Nephron (organoid): ENCODE measurements at regions not wholly inside any gene's neighbourhood (a gene's known extent, or its start where the extent isn't known, plus 50 kb on each side); places are given as distances from the start of the nearest gene placed in this dataset.

ENCODE experiments used
- H3K27ac Mint-ChIP-seq, 3 experiments: 2 replicates each; pipeline ENCODE4 v1.8.0; 2020; ENCODE audit warnings: mixed read lengths in 3 of 3, mild to moderate bottlenecking in 2 of 3, moderate library complexity in 1 of 3
- H3K27me3 Mint-ChIP-seq: 2 replicates; pipeline ENCODE4 v1.8.0; 2021; ENCODE audit warnings: low read depth, mild to moderate bottlenecking, moderate library complexity, mixed read lengths
- H3K36me3 Mint-ChIP-seq: 2 replicates; pipeline ENCODE4 v1.8.0; 2020; ENCODE audit warnings: low read depth, mixed read lengths
- H3K4me1 Mint-ChIP-seq: 2 replicates; pipeline ENCODE4 v1.8.0; 2020; ENCODE audit warnings: mixed read lengths
- H3K4me3 Mint-ChIP-seq, 3 experiments: 2 replicates each; pipeline ENCODE4 v1.8.0; 2020; ENCODE audit warnings: mild to moderate bottlenecking in 3 of 3, mixed read lengths in 3 of 3, moderate library complexity in 2 of 3
- H3K9me3 Mint-ChIP-seq: 2 replicates; pipeline ENCODE4 v1.8.0; 2020; ENCODE audit warnings: mixed read lengths
- CTCF ChIP-seq, 3 experiments: fragments of 200-600 bp; sonication (generic); IDR thresholded peaks; one replicate each; pipeline ENCODE4 v1.5.0; 2021; ENCODE audit warnings: antibody characterized with exemption in 3 of 3; ENCODE audit not compliant: unreplicated experiment in 3 of 3

GRCh38 chr20:17860301-17861197, 108.0 kb downstream of the SNX5 start:
- Mint-ChIP-seq H3K36me3 (no peaks in the 10 kb centered on the region), H3K9me3 (no peaks in the 10 kb centered on the region), H3K27me3 (peaks cover 3% of the 10 kb centered on the region), H3K4me3 (no peak overlapping the region), H3K27ac (peak overlapping the region in 2 of 3 experiments; percentile 30 to 86), H3K4me1 (peaks cover 26% of the 10 kb centered on the region)
- TF ChIP-seq CTCF (IDR thresholded peaks at IDR 0.05; ENCODE audit: unreplicated experiment in 3 of 3): no peak

GRCh38 chr20:17859616-17860232, 108.9 kb downstream of the SNX5 start:
- Mint-ChIP-seq H3K4me3 (no peak overlapping the region), H3K36me3 (no peaks in the 10 kb centered on the region), H3K27ac (peak overlapping the region in 2 of 3 experiments; percentile 12 to 30), H3K27me3 (peaks cover 3% of the 10 kb centered on the region), H3K9me3 (no peaks in the 10 kb centered on the region), H3K4me1 (peaks cover 24% of the 10 kb centered on the region)
- no peak for TF ChIP-seq CTCF (IDR thresholded peaks at IDR 0.05; ENCODE audit: unreplicated experiment in 3 of 3)

- Mint-ChIP-seq H3K36me3 (no peaks in the 10 kb centered on the region), H3K4me3 (no peak overlapping the region), H3K27ac (no peak overlapping the region), H3K27me3 (peaks cover 3% of the 10 kb centered on the region), H3K9me3 (no peaks in the 10 kb centered on the region), H3K4me1 (peaks cover 27% of the 10 kb centered on the region)
- TF ChIP-seq CTCF (IDR thresholded peaks at IDR 0.05; ENCODE audit: unreplicated experiment in 3 of 3): no peak
These were observed 109.5 kb downstream of the SNX5 start for GRCh38 chr20:17859002-17859615.

DNA sequence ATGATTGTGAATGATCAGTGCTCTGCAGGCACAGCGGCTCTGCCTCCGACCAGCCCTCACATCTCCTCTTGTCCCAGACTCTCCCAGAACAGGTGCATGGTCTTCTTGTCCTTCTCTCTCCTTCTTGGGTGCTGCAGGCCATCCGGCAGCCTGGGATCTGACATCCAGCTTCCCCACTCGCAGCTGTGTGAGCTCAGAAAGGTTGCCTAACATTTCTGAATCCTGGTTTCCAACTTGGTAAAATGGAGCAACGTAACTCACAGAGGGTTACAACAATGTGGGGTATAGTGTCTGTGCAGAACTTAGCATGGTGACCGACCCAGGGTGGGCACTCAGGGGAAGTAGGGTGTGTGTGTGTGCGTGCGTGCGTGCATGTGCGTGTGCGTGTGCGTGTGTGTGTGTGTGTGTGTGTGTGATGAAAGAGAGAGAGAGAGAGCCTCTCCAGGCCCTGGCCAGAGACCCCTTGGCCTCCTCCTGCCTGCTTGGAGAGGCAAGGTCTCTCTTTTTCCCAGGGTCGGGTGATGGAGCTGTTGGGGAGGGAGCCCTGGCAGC, 110.1 kb downstream of the SNX5 start:
- Mint-ChIP-seq H3K36me3 (no peaks in the 10 kb centered on the region), H3K4me1 (peaks cover 27% of the 10 kb centered on the region), H3K4me3 (no peak overlapping the region), H3K27me3 (peaks cover 3% of the 10 kb centered on the region), H3K9me3 (no peaks in the 10 kb centered on the region), H3K27ac (no peak overlapping the region)
- no peak for TF ChIP-seq CTCF (IDR thresholded peaks at IDR 0.05; ENCODE audit: unreplicated experiment in 3 of 3)

DNA sequence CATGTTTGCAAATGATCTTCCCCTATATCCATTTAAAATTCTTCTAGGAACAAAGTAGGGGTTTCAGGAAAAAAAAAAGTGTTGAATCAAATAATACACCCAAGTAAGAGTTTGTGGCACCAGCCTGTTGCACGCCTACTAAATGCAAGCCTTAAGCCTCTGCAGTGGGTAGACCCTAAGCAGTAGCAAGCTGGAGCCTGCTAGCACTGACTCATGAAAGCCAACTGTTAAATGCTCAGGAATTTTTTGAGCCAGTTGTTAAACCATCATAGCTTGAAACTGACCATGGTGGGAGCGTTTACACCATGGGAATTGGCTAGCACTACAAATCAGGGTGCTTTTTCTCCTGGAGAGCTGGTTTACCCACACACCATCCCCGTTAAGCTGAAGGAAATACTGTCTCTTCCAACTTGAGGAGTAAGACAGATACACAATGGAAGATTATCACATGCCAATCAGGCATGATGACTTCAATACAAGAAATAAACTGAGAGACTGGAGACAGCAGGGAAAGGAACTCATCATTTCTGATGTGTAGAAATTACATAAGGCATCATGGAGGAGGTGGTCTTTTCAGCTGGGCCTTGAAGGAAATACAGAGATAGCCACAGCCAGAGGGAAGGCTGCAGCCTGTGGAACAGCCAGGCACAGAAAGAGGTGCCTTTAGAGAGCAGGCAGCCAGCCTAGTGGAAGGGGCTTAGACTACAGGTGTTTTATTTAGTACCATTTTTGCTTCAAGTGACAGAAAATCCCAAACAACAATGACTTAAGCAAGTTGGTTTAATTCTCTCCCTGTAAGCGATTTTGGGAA, 110.8 kb downstream of the SNX5 start:
- H3K4me3 Mint-ChIP-seq: no peak overlapping the region
- no peak for TF ChIP-seq CTCF (IDR thresholded peaks at IDR 0.05; ENCODE audit: unreplicated experiment in 3 of 3)
- H3K27ac Mint-ChIP-seq: no peak overlapping the region
- peaks cover 3% of the 10 kb centered on the region for H3K27me3 Mint-ChIP-seq
- H3K9me3 Mint-ChIP-seq: no peaks in the 10 kb centered on the region
- H3K4me1 Mint-ChIP-seq: peaks cover 27% of the 10 kb centered on the region
- H3K36me3 Mint-ChIP-seq: no peaks in the 10 kb centered on the region
